ENCODE measurements at regions not wholly inside any gene's neighbourhood (a gene's known extent, or its start where the extent isn't known, plus 50 kb on each side); places are given as distances from the start of the nearest gene placed in this dataset.
"Not testable (repeated sequence)": the region's sequence is repeated elsewhere in the genome, so short reads cannot be mapped to it uniquely, and the experiment has no call there.

DNA sequence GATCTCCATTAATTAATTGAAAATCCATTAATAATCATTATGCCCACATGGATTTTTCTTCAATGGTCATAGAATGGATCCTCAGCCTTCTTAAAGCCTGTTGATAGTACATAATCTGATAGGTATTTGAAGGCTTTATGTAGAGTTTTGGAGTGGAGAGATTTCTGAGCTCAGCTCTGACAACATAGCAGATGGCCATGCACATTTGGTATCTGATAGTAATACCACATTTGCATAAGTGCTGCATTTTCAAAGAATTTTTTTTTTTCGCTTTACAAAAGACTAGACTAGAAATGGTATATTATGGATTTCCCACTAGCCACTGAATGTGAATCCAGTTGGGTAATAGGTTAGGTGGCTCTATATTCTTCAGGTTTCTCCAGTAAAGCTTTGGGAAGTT is 440.6 kb downstream of the FGF13 start:
- DNase-seq (ENCODE audit: low spot score) = no peak
- Mint-ChIP-seq H3K4me1 (ENCODE audit: low read depth) (no peaks in the 10 kb centered on the region), H3K27me3 (ENCODE audit: low read depth) (no peaks in the 10 kb centered on the region), H3K36me3 (ENCODE audit: low read depth) (no peaks in the 10 kb centered on the region), H3K27ac (ENCODE audit: unreplicated experiment) (no peak overlapping the region), H3K4me3 (ENCODE audit: unreplicated experiment) (no peak overlapping the region), H3K9me3 (ENCODE audit: low read depth) (peaks cover 27% of the 10 kb centered on the region)
- TF ChIP-seq, protein P1, sequence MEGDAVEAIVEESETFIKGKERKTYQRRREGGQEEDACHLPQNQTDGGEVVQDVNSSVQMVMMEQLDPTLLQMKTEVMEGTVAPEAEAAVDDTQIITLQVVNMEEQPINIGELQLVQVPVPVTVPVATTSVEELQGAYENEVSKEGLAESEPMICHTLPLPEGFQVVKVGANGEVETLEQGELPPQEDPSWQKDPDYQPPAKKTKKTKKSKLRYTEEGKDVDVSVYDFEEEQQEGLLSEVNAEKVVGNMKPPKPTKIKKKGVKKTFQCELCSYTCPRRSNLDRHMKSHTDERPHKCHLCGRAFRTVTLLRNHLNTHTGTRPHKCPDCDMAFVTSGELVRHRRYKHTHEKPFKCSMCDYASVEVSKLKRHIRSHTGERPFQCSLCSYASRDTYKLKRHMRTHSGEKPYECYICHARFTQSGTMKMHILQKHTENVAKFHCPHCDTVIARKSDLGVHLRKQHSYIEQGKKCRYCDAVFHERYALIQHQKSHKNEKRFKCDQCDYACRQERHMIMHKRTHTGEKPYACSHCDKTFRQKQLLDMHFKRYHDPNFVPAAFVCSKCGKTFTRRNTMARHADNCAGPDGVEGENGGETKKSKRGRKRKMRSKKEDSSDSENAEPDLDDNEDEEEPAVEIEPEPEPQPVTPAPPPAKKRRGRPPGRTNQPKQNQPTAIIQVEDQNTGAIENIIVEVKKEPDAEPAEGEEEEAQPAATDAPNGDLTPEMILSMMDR (IDR thresholded peaks at IDR 0.05) = no peak

DNA sequence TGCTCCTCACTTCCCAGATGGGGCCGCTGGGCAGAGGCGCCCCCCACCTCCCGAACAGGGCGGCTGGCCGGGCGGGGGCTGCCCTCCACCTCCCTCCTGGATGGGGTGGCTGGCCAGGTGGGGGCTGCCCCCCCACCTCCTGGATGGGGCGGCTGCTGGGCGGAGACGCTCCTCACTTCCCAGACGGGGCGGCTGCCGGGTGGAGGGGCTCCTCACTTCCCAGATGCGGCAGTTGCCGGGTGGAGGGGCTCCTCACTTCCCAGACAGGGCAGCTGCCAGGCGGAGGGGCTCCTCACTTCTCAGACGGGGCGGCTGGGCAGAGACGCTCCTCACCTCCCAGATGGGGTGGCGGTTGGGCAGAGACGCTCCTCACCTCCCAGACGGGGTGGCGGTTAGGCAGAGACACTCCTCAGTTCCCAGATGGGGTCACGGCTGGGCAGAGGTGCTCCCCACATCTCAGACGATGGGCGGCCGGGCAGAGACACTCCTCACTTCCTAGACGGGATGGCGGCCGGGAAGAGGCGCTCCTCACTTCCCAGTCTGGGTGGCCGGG is 428.8 kb downstream of the FGF13 start:
- peaks cover 12% of the 10 kb centered on the region for H3K9me3 Mint-ChIP-seq (ENCODE audit: low read depth)
- not testable (repeated sequence) for H3K27ac Mint-ChIP-seq (ENCODE audit: unreplicated experiment); H3K27me3 Mint-ChIP-seq (ENCODE audit: low read depth); H3K36me3 Mint-ChIP-seq (ENCODE audit: low read depth); DNase-seq (ENCODE audit: low spot score); H3K4me1 Mint-ChIP-seq (ENCODE audit: low read depth); H3K4me3 Mint-ChIP-seq (ENCODE audit: unreplicated experiment)

DNA sequence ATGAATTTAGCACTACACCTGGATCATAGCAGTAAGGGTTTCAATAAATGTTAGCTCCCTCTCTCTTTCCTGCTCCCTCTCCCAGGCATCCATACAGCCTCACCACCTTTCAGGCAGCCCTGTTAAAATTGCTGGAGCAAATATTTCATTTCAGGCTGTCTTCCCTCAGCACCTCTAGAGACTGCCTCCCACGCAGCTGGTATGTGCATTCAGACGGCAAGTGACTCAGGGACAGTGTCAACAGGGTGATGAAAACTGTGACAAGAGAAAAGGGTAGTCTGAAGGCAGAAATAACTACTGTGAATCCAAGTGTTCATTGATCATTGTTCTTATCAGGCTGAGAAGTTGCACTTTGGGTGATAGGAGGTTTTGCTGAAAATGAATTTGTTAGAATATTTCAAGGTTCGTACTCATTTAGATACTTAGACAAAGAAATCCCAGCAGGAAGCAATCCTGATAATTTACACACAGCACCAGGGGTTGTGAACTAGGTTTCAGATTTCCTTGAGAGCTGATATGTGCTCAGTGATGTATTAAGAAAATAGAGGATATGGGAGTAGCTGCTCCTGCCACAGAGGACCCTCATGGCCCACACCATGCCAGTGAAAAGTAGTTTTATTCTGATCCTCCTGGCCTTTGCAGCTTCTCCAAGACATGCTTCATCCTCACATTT is 424.2 kb downstream of the FGF13 start:
- DNase-seq (ENCODE audit: low spot score) = no peak
- peaks cover 9% of the 10 kb centered on the region for H3K9me3 Mint-ChIP-seq (ENCODE audit: low read depth)
- no peak overlapping the region for H3K4me3 Mint-ChIP-seq (ENCODE audit: unreplicated experiment)
- H3K27me3 Mint-ChIP-seq (ENCODE audit: low read depth) = no peaks in the 10 kb centered on the region
- no peaks in the 10 kb centered on the region for H3K36me3 Mint-ChIP-seq (ENCODE audit: low read depth)
- no peak overlapping the region for H3K27ac Mint-ChIP-seq (ENCODE audit: unreplicated experiment)
- TF ChIP-seq, protein P1 (IDR thresholded peaks at IDR 0.05) = no peak
- H3K4me1 Mint-ChIP-seq (ENCODE audit: low read depth) = no peaks in the 10 kb centered on the region

DNA sequence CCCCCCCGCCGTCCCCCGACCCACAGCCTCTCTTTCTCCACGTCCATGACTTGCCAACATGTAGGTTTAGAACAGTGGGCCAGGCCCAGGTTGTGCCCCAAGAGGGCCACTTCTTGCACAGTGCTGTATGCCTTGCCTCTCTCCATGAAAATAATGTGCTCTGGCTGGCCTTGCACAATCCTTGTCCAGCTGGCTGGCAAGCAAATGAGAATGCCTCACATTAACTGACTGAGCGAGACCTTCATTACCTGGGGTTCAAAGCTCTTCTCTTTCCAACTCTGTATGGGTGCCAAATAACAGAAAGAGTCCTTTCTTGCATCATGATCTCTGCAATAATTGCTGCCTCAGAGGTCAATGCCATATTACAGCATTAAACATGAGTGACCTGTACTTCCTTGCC is 416.6 kb downstream of the FGF13 start:
- no peak overlapping the region for H3K4me3 Mint-ChIP-seq (ENCODE audit: unreplicated experiment)
- DNase-seq (ENCODE audit: low spot score) = no peak
- H3K36me3 Mint-ChIP-seq (ENCODE audit: low read depth) = no peaks in the 10 kb centered on the region

DNA sequence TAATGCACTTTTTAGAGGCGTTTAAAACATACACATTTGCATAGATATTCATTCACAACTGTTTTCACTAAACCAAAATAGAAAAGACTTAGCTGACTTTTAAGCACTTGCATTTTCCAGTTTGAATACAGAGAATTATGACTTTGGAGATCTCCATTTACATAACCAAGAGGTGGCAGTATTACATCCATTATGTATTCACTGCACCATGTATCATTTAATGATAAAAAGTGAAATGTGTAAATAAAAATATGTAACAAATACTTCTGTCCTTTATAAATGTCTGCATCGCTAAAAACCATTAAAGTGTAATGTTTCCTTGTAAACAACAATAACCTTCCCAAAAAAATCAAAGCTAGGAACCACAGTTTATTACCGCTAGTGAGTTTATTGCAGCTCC is 413.2 kb downstream of the FGF13 start:
- Mint-ChIP-seq H3K36me3 (ENCODE audit: low read depth) (no peaks in the 10 kb centered on the region), H3K4me1 (ENCODE audit: low read depth) (no peaks in the 10 kb centered on the region), H3K27ac (ENCODE audit: unreplicated experiment) (no peak overlapping the region), H3K9me3 (ENCODE audit: low read depth) (peaks cover 10% of the 10 kb centered on the region), H3K4me3 (ENCODE audit: unreplicated experiment) (no peak overlapping the region), H3K27me3 (ENCODE audit: low read depth) (no peaks in the 10 kb centered on the region)
- TF ChIP-seq, protein P1 (IDR thresholded peaks at IDR 0.05) = peak; percentile 21
- no peak for DNase-seq (ENCODE audit: low spot score)

More for the DNA sequence above, 416.6 kb downstream of the FGF13 start:
- TF ChIP-seq, protein P1 (IDR thresholded peaks at IDR 0.05) = no peak
- Mint-ChIP-seq H3K27ac (ENCODE audit: unreplicated experiment) (no peak overlapping the region), H3K27me3 (ENCODE audit: low read depth) (no peaks in the 10 kb centered on the region), H3K9me3 (ENCODE audit: low read depth) (peaks cover 8% of the 10 kb centered on the region), H3K4me1 (ENCODE audit: low read depth) (no peaks in the 10 kb centered on the region)

DNA sequence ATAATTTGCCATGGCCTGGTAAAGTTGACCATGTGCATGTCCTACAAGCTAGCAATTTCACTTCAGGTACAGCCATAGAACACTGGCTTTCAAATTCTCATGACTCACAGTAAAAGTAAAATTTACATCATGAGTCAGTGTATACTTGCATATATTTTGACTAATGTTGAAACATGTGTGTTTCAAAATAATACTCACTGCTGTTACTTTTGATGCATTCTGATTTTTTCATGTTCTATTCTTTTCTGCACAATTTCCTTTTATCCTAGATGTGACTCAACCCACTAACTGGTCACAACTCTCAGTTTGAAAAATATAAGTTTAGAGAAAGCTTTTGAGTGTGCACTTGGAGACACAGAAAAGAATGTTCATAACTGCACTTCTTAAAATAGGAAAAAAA is 365.7 kb downstream of the FGF13 start:
- TF ChIP-seq, protein P1 (IDR thresholded peaks at IDR 0.05) = no peak

More for the DNA sequence above, 365.7 kb downstream of the FGF13 start:
- no peak for DNase-seq (ENCODE audit: low spot score)
- Mint-ChIP-seq H3K27me3 (ENCODE audit: low read depth) (no peaks in the 10 kb centered on the region), H3K4me3 (ENCODE audit: unreplicated experiment) (no peak overlapping the region), H3K4me1 (ENCODE audit: low read depth) (no peaks in the 10 kb centered on the region), H3K36me3 (ENCODE audit: low read depth) (no peaks in the 10 kb centered on the region), H3K9me3 (ENCODE audit: low read depth) (peaks cover 6% of the 10 kb centered on the region), H3K27ac (ENCODE audit: unreplicated experiment) (no peak overlapping the region)

All from chondrocyte (in vitro differentiated cells).